K562 (cell line): ENCODE measurements at regions not wholly inside any gene's neighbourhood (a gene's known extent, or its start where the extent isn't known, plus 50 kb on each side); places are given as distances from the start of the nearest gene placed in this dataset.

ENCODE experiments used
- E2F3 ChIP-seq: fragments of 250-450 bp; sonication (Bioruptor Pico); IDR thresholded peaks from 2 replicates; pipeline ENCODE4 v1.4.0; 2020; ENCODE audit warnings: mild to moderate bottlenecking
- FOXA1 ChIP-seq: fragments of 450-650 bp; IDR thresholded peaks from 2 replicates; pipeline ENCODE4 v1.6.1; 2016; ENCODE audit warnings: mild to moderate bottlenecking, borderline replicate concordance
- JUN ChIP-seq, 2 experiments: sonication (generic) in 1 of 2; formaldehyde crosslinking in 1 of 2; IDR thresholded peaks; 2 replicates each; pipeline versions ENCODE4 v1.6.1 to v1.8.0; 2012 to 2022; ENCODE audit warnings: borderline replicate concordance in 2 of 2, mild to moderate bottlenecking in 2 of 2, improper control_type of control experiment in 1 of 2, low read depth in 1 of 2, low read length in 1 of 2, missing genetic modification reagents in 1 of 2
- STAG1 ChIP-seq: sonication (generic); formaldehyde crosslinking; IDR thresholded peaks from 2 replicates; pipeline ENCODE4 v1.5.0; 2020; ENCODE audit warnings: missing genetic modification reagents, borderline replicate concordance
- TCF7 ChIP-seq: sonication (generic); IDR thresholded peaks from 2 replicates; pipeline ENCODE4 v1.6.1; 2016; ENCODE audit warnings: antibody characterized with exemption, borderline replicate concordance
- THAP12 ChIP-seq: fragments of 250-450 bp; sonication (Bioruptor Pico); IDR thresholded peaks from 2 replicates; pipeline ENCODE4 v1.9.0; 2021; ENCODE audit warnings: mild to moderate bottlenecking, inconsistent platforms
- THRB ChIP-seq: fragments of 450-650 bp; formaldehyde crosslinking; conservative IDR thresholded peaks from 2 replicates; pipeline ENCODE4 v1.4.0; 2022; ENCODE audit warnings: mild to moderate bottlenecking, missing genetic modification characterization
- ZNF354B ChIP-seq: fragments of 250-450 bp; sonication (Bioruptor Pico); IDR thresholded peaks from 2 replicates; pipeline ENCODE4 v1.4.0; 2020
- ZNF584 ChIP-seq: fragments of 200-800 bp; sonication (Bioruptor generic); IDR thresholded peaks from 2 replicates; pipeline ENCODE4 v1.6.1; 2016; ENCODE audit warnings: low read depth, mild to moderate bottlenecking, missing genetic modification characterization, missing compliant biosample characterization

- TF ChIP-seq THRB = no peak
- TF ChIP-seq THAP12 = no peak
- no peak for TF ChIP-seq STAG1 (CRISPR knock-in tag)
- TF ChIP-seq E2F3 (CRISPR knock-in tag) = no peak
- TF ChIP-seq TCF7 = no peak
- no peak for TF ChIP-seq FOXA1
- TF ChIP-seq ZNF584 (CRISPR knock-in tag) = no peak
- no peak for TF ChIP-seq ZNF354B (CRISPR knock-in tag)
- no peak for TF ChIP-seq JUN (IDR thresholded peaks at IDR 0.05; ENCODE audit: borderline replicate concordance, low read depth, low read length)
- no peak for TF ChIP-seq JUN (CRISPR knock-in tag; IDR thresholded peaks at IDR 0.05; ENCODE audit: borderline replicate concordance)
These were observed 570.5 kb upstream of the SOX11 start (continued) for GRCh38 chr2:5121642-5122041.
